ENCODE measurements at regions not wholly inside any gene's neighbourhood (a gene's known extent, or its start where the extent isn't known, plus 50 kb on each side); places are given as distances from the start of the nearest gene placed in this dataset.

- Histone ChIP-seq H3K27ac (ENCODE audit: extremely low read depth, low read depth, low read length) (no peak overlapping the region), H3K9me3 (ENCODE audit: control insufficient read depth, insufficient read depth, low read depth, low read length) (no peaks in the 10 kb centered on the region; the same call in 1 of the 2 replicates), H3K36me3 (ENCODE audit: control insufficient read depth in 2 of 2, insufficient read depth in 1 of 2, low read length in 2 of 2) (no peaks in the 10 kb centered on the region), H3K4me1 (ENCODE audit: control insufficient read depth, insufficient read depth, low read length) (no peaks in the 10 kb centered on the region), H3K4me3 (ENCODE audit: low read depth, low read length) (no peak overlapping the region)
- ChIA-PET POLR2A (no interaction called here), CTCF (interaction anchor here (0.7 kb wide), 1 partner anchor 16 kb away, joined by 4 read pairs; no protein-coding TSS in a partner anchor)
- TF ChIP-seq ZNF623 (tag by site-specific recombination; IDR thresholded peaks at IDR 0.05): no peak
- TF ChIP-seq, protein P1, sequence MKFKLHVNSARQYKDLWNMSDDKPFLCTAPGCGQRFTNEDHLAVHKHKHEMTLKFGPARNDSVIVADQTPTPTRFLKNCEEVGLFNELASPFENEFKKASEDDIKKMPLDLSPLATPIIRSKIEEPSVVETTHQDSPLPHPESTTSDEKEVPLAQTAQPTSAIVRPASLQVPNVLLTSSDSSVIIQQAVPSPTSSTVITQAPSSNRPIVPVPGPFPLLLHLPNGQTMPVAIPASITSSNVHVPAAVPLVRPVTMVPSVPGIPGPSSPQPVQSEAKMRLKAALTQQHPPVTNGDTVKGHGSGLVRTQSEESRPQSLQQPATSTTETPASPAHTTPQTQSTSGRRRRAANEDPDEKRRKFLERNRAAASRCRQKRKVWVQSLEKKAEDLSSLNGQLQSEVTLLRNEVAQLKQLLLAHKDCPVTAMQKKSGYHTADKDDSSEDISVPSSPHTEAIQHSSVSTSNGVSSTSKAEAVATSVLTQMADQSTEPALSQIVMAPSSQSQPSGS (tag by site-specific recombination; IDR thresholded peaks at IDR 0.05; ENCODE audit: low read depth): 0 out of 2 replicates have a peak, but pooled peaks have one; percentile 12
Measured at GRCh38 chr12:69024907-69025306, 91.9 kb upstream of the CPM start.

GRCh38 chr12:69026336-69026735, 93.4 kb upstream of the CPM start:
- no peak overlapping the region for H3K4me3 ChIP-seq (ENCODE audit: low read depth, low read length)
- H3K27ac ChIP-seq (ENCODE audit: extremely low read depth, low read depth, low read length): no peak overlapping the region
- CTCF ChIA-PET: no interaction called here
- no peak for TF ChIP-seq GLI4 (tag by site-specific recombination; IDR thresholded peaks at IDR 0.05)
- TF ChIP-seq ZNF561 (tag by site-specific recombination; IDR thresholded peaks at IDR 0.05; ENCODE audit: borderline replicate concordance): no peak
- no peak for TF ChIP-seq WT1 (tag by site-specific recombination; IDR thresholded peaks at IDR 0.05)
- no peak for TF ChIP-seq ZNF140 (tag by site-specific recombination; IDR thresholded peaks at IDR 0.05)
- no peak for TF ChIP-seq ZNF223 (tag by site-specific recombination; IDR thresholded peaks at IDR 0.05)
- TF ChIP-seq ZNF707 (tag by site-specific recombination; IDR thresholded peaks at IDR 0.05): no peak
- no peak for TF ChIP-seq IKZF3 (tag by site-specific recombination; IDR thresholded peaks at IDR 0.05)
- no peak for TF ChIP-seq ZNF2 (tag by site-specific recombination; IDR thresholded peaks at IDR 0.05)
- no peak for TF ChIP-seq ZNF184 (tag by site-specific recombination; IDR thresholded peaks at IDR 0.05)
- H3K36me3 ChIP-seq (ENCODE audit: control insufficient read depth in 2 of 2, insufficient read depth in 1 of 2, low read length in 2 of 2): no peaks in the 10 kb centered on the region
- H3K4me1 ChIP-seq (ENCODE audit: control insufficient read depth, insufficient read depth, low read length): no peaks in the 10 kb centered on the region
- POLR2A ChIA-PET: no interaction called here
- H3K9me3 ChIP-seq (ENCODE audit: control insufficient read depth, insufficient read depth, low read depth, low read length): no peaks in the 10 kb centered on the region; the same call in 1 of the 2 replicates

- H3K36me3 ChIP-seq (ENCODE audit: control insufficient read depth in 2 of 2, insufficient read depth in 1 of 2, low read length in 2 of 2): no peaks in the 10 kb centered on the region
- CTCF ChIA-PET: interaction anchor here (0.7 kb wide), 1 partner anchor 227 kb away, joined by 3 read pairs; no protein-coding TSS in a partner anchor
- TF ChIP-seq ZNF121 (tag by site-specific recombination; IDR thresholded peaks at IDR 0.05) (no peak), ZNF274 (IDR thresholded peaks at IDR 0.05; ENCODE audit: low read length) (no peak), ZNF274 (tag by site-specific recombination; IDR thresholded peaks at IDR 0.05; ENCODE audit: borderline replicate concordance) (no peak), ZNF785 (tag by site-specific recombination; IDR thresholded peaks at IDR 0.05) (no peak), ZNF544 (tag by site-specific recombination; IDR thresholded peaks at IDR 0.05) (no peak)
- TF ChIP-seq, protein P2, sequence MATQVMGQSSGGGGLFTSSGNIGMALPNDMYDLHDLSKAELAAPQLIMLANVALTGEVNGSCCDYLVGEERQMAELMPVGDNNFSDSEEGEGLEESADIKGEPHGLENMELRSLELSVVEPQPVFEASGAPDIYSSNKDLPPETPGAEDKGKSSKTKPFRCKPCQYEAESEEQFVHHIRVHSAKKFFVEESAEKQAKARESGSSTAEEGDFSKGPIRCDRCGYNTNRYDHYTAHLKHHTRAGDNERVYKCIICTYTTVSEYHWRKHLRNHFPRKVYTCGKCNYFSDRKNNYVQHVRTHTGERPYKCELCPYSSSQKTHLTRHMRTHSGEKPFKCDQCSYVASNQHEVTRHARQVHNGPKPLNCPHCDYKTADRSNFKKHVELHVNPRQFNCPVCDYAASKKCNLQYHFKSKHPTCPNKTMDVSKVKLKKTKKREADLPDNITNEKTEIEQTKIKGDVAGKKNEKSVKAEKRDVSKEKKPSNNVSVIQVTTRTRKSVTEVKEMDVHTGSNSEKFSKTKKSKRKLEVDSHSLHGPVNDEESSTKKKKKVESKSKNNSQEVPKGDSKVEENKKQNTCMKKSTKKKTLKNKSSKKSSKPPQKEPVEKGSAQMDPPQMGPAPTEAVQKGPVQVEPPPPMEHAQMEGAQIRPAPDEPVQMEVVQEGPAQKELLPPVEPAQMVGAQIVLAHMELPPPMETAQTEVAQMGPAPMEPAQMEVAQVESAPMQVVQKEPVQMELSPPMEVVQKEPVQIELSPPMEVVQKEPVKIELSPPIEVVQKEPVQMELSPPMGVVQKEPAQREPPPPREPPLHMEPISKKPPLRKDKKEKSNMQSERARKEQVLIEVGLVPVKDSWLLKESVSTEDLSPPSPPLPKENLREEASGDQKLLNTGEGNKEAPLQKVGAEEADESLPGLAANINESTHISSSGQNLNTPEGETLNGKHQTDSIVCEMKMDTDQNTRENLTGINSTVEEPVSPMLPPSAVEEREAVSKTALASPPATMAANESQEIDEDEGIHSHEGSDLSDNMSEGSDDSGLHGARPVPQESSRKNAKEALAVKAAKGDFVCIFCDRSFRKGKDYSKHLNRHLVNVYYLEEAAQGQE (tag by site-specific recombination; IDR thresholded peaks at IDR 0.05): no peak
- TF ChIP-seq, protein P3, sequence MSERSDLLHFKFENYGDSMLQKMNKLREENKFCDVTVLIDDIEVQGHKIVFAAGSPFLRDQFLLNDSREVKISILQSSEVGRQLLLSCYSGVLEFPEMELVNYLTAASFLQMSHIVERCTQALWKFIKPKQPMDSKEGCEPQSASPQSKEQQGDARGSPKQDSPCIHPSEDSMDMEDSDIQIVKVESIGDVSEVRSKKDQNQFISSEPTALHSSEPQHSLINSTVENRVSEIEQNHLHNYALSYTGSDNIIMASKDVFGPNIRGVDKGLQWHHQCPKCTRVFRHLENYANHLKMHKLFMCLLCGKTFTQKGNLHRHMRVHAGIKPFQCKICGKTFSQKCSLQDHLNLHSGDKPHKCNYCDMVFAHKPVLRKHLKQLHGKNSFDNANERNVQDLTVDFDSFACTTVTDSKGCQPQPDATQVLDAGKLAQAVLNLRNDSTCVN (tag by site-specific recombination; optimal IDR thresholded peaks at IDR 0.05): no peak
Measured at GRCh38 chr12:69027411-69027881, 94.5 kb upstream of the CPM start.

More at GRCh38 chr12:69027411-69027881, 94.5 kb upstream of the CPM start:
- no peaks in the 10 kb centered on the region; the same call in 1 of the 2 replicates for H3K9me3 ChIP-seq (ENCODE audit: control insufficient read depth, insufficient read depth, low read depth, low read length)
- no peak overlapping the region for H3K27ac ChIP-seq (ENCODE audit: extremely low read depth, low read depth, low read length)
- no peak overlapping the region for H3K4me3 ChIP-seq (ENCODE audit: low read depth, low read length)
- H3K4me1 ChIP-seq (ENCODE audit: control insufficient read depth, insufficient read depth, low read length): no peaks in the 10 kb centered on the region
- POLR2A ChIA-PET: no interaction called here

Measured in HEK293 (cell line).